Lung (tissue), 11 donors: ENCODE measurements at regions not wholly inside any gene's neighbourhood (a gene's known extent, or its start where the extent isn't known, plus 50 kb on each side); places are given as distances from the start of the nearest gene placed in this dataset.

ENCODE experiments used
- ATAC-seq: fragments of 200-7000 bp; cut with Tn5 transposase; one replicate; pipeline ENCODE4 v1.9.1; 2020; ENCODE audit warnings: moderate number of reproducible peaks; ENCODE audit not compliant: insufficient read depth, low FRiP score
- DNase-seq, 3 donors: peaks; one replicate each; pipeline ENCODE4 v3.0.0-alpha.2; 2013 to 2017
- H3K27ac ChIP-seq, 2 donors: one replicate each; pipeline ENCODE4 v1.5.1; 2013; ENCODE audit warnings: mild to moderate bottlenecking in 2 of 2, moderate library complexity in 2 of 2, control low read depth in 1 of 2, inconsistent platforms in 1 of 2, low read depth in 1 of 2, low read length in 1 of 2
- H3K27me3 ChIP-seq, 3 donors: one replicate each; pipeline ENCODE4 v1.5.1; 2013; ENCODE audit warnings: low read length in 2 of 3; ENCODE audit not compliant: control insufficient read depth in 3 of 3, insufficient read depth in 3 of 3
- H3K36me3 ChIP-seq, 4 donors: one replicate each; pipeline ENCODE4 v1.5.1; 2013; ENCODE audit warnings: low read length in 4 of 4, mild to moderate bottlenecking in 1 of 4, moderate library complexity in 1 of 4; ENCODE audit not compliant: control insufficient read depth in 4 of 4, insufficient read depth in 4 of 4
- H3K4me1 ChIP-seq, 5 donors: one replicate each; pipeline ENCODE4 v1.5.1; 2013; ENCODE audit warnings: low read length in 5 of 5, mild to moderate bottlenecking in 2 of 5, moderate library complexity in 1 of 5; ENCODE audit not compliant: control insufficient read depth in 5 of 5, insufficient read depth in 5 of 5
- H3K4me3 ChIP-seq: one replicate; pipeline ENCODE4 v1.5.1; 2013; ENCODE audit warnings: mild to moderate bottlenecking, control low read depth, moderate library complexity
- H3K9ac ChIP-seq, 2 donors: one replicate each; pipeline ENCODE4 v1.5.1; 2013; ENCODE audit warnings: low read length in 2 of 2, control low read depth in 1 of 2; ENCODE audit not compliant: insufficient read depth in 1 of 2
- H3K9me3 ChIP-seq, 4 donors: one replicate each; pipeline ENCODE4 v1.5.1; 2013; ENCODE audit warnings: low read length in 3 of 4, mild to moderate bottlenecking in 1 of 4, moderate library complexity in 1 of 4; ENCODE audit not compliant: control insufficient read depth in 4 of 4, insufficient read depth in 3 of 4
- WGBS, 2 donors: extraction: QIAGEN DNeasy Blood & Tissue Kit; methylation state at CpG; one replicate each; pipeline ENCODE4 v1.1.7; 2013; 5-methylcytosine and 5-hydroxymethylcytosine counted together
- TF ChIP-seq, protein P1 (sequence below): IDR thresholded peaks from 2 replicates; pipeline ENCODE4 v1.5.1; 2012; ENCODE audit warnings: mild to moderate bottlenecking; ENCODE audit errors: control extremely low read depth, extremely low read depth
- donor health status: control.
- donor health status: control.
- donor health status: Bipolar disorder and iron deficiency.
- donor health status: healthy.
- donor health status: DM: yes; HTN: yes; CAD: no.

DNA sequence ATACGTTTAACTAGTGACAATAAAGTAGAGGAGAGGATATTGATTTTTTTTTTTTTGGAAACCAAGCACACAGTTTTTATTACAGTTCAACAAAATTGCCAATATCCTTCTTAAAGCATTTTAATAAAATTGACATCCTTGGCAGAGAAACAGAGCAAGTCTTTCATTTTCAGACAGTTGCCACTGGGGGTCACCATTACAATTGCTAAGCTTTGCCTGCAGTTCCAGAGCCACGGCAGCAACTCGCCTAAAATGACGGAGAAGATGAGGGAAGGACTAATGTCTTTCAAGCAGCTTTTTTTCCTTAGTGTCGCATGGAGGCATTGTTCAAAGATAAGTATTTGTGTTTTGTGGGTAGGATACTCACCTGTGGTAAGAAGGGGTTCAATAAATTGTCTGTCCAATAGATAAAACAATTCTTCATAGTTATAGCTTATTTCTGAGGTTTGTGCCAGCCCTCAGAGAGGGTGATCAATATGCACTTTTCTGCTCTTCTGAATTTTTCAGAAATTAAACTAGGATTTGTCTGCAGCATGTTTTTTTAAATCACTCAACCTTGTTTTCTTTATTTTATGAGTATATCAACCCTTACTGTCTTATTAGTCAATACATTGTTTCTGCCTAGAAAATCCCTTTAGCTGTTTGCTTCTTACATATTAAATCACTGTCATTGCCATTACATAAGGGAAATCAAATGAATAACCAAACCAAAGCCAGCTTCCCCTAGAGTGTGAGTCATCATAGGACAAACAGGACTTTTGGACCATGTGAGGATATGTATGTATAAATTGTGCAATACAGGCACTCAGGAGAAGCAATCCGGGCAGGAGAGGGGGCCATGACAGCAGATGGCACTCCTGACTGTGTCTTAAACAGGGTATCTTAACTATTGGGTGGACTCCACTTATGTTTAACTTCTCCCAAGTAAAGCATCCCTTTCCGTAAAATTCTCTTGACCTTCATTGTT, 508.1 kb upstream of the ARX start:
- Histone ChIP-seq H3K36me3 (no peaks in the 10 kb centered on the region), H3K27me3 (peaks cover 0 to 4% (median 3%) of the 10 kb centered on the region in 3 donors), H3K9ac (peak overlapping the region in 1 of 2 donors; percentile 62), H3K9me3 (no peaks in the 10 kb centered on the region), H3K4me3 (no peak overlapping the region), H3K4me1 (peaks cover 0 to 7% (median 0%) of the 10 kb centered on the region in 5 donors), H3K27ac (no peak overlapping the region)
- ATAC-seq = no peak
- DNase-seq = peak; percentile 64 to 88 (median 82)
- TF ChIP-seq, protein P1, sequence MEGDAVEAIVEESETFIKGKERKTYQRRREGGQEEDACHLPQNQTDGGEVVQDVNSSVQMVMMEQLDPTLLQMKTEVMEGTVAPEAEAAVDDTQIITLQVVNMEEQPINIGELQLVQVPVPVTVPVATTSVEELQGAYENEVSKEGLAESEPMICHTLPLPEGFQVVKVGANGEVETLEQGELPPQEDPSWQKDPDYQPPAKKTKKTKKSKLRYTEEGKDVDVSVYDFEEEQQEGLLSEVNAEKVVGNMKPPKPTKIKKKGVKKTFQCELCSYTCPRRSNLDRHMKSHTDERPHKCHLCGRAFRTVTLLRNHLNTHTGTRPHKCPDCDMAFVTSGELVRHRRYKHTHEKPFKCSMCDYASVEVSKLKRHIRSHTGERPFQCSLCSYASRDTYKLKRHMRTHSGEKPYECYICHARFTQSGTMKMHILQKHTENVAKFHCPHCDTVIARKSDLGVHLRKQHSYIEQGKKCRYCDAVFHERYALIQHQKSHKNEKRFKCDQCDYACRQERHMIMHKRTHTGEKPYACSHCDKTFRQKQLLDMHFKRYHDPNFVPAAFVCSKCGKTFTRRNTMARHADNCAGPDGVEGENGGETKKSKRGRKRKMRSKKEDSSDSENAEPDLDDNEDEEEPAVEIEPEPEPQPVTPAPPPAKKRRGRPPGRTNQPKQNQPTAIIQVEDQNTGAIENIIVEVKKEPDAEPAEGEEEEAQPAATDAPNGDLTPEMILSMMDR = no peak
- 15 to 21% methylated on average over 7 of the region's 7 CpGs for WGBS, 2 donors

DNA sequence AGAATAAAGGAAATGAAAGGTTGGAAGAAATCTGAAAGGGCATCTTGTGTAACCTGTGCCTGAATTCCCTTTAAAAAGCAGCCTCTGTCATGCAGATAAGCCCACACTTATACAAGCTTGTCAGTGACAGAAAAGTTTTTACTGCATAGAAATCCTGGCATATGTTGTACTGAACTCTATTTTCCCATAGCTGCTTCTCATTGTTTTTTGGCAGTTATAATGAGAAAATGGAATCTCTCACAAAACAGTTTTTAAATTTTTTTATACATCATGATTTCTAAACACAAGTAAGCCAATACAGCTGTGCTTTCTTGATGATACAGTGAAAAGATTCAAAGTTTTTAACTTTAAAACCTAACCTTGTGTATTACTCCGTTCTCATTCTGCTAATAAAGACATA, 511.4 kb upstream of the ARX start:
- no peak for ATAC-seq
- no peak overlapping the region for H3K27ac ChIP-seq
- H3K27me3 ChIP-seq = peaks cover 0 to 7% (median 4%) of the 10 kb centered on the region in 3 donors
- peaks cover 0 to 7% (median 0%) of the 10 kb centered on the region in 5 donors for H3K4me1 ChIP-seq
- H3K9ac ChIP-seq = no peak overlapping the region
- 63 to 81% methylated on average over 1 of the region's 1 CpG for WGBS, 2 donors
- no peak overlapping the region for H3K4me3 ChIP-seq
- DNase-seq = peak in 2 of 3 donors; percentile 42 to 63
- TF ChIP-seq, protein P1 = no peak
- H3K36me3 ChIP-seq = no peaks in the 10 kb centered on the region
- H3K9me3 ChIP-seq = no peaks in the 10 kb centered on the region

DNA sequence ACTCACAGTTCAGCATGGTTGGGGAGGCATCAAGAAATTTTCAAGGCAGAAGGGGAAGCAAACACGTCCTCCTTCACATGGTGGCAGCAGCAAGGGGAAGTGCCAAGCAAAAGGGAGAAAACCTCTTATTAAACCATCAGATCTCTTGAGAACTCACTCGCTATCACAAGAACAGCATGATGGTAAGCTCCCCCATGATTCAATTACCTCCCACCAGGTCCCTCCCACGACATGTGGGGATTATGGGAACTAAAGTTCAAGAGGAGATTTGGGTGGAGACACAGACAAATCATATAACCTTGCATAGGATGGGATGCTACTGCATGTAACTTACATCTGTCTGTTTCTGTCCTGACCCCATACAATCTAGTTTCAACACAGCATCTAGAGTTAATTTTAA, 511.8 kb upstream of the ARX start:
- Histone ChIP-seq H3K4me1 (peaks cover 0 to 7% (median 0%) of the 10 kb centered on the region in 5 donors), H3K36me3 (no peaks in the 10 kb centered on the region), H3K27me3 (peaks cover 0 to 7% (median 4%) of the 10 kb centered on the region in 3 donors), H3K27ac (no peak overlapping the region), H3K4me3 (no peak overlapping the region), H3K9me3 (no peaks in the 10 kb centered on the region), H3K9ac (no peak overlapping the region)
- ATAC-seq (no peak), DNase-seq (peak in 1 of 3 donors; percentile 21)
- WGBS, 2 donors = 33 to 43% methylated on average over 3 of the region's 3 CpGs
- TF ChIP-seq, protein P1 = no peak
